Astrocyte of the cerebellum (primary cell): ENCODE measurements at regions not wholly inside any gene's neighbourhood (a gene's known extent, or its start where the extent isn't known, plus 50 kb on each side); places are given as distances from the start of the nearest gene placed in this dataset.
A peak's percentile ranks its signal among the peaks of the same experiment; 100 is the strongest.

Experiments
- DNase-seq: peaks from one replicate; pipeline ENCODE4 v3.0.0-alpha.2; 2011; ENCODE audit warnings: low read depth
- H3K4me3 ChIP-seq: 2 replicates; pipeline ENCODE4 v1.5.1; 2011; ENCODE audit warnings: mild to moderate bottlenecking, low read depth, low read length, moderate library complexity
- CTCF ChIP-seq: IDR thresholded peaks from 2 replicates; pipeline ENCODE4 v1.5.1; 2012; ENCODE audit warnings: low read length, low read depth, moderate library complexity, mild to moderate bottlenecking; ENCODE audit errors: missing control alignments
- in situ Hi-C: cut with HindIII; loops from 2 replicates; pipeline ENCODE4 v1.10.0; 2017; ENCODE audit warnings: low sequenced_read_pairs

- in situ Hi-C loops = no loop called here
- no peak for TF ChIP-seq CTCF
- peak; percentile 5 for DNase-seq
- H3K4me3 ChIP-seq = no peak overlapping the region
Observed at GRCh38 chr12:42960087-42960527, 370.6 kb upstream of the PRICKLE1 start.

- H3K4me3 ChIP-seq = no peak overlapping the region
- no peak for TF ChIP-seq CTCF
- DNase-seq = no peak
- in situ Hi-C loops = no loop called here
Observed at GRCh38 chr12:42958291-42958674, 368.7 kb upstream of the PRICKLE1 start.

GRCh38 chr12:42957561-42958290 is 368.2 kb upstream of the PRICKLE1 start:
- no peak for TF ChIP-seq CTCF
- no peak overlapping the region for H3K4me3 ChIP-seq
- in situ Hi-C loops = no loop called here
- no peak for DNase-seq

- TF ChIP-seq CTCF = no peak
- no peak overlapping the region for H3K4me3 ChIP-seq
- DNase-seq = no peak
- in situ Hi-C loops = no loop called here
Observed at GRCh38 chr12:42957136-42957535, 367.6 kb upstream of the PRICKLE1 start.

GRCh38 chr12:42953021-42953420 is 363.5 kb upstream of the PRICKLE1 start:
- TF ChIP-seq CTCF = no peak
- H3K4me3 ChIP-seq = no peak overlapping the region
- DNase-seq = no peak
- in situ Hi-C loops = no loop called here

- DNase-seq = no peak
- in situ Hi-C loops = no loop called here
- TF ChIP-seq CTCF = no peak
- no peak overlapping the region for H3K4me3 ChIP-seq
Observed at GRCh38 chr12:42946871-42947381, 357.4 kb upstream of the PRICKLE1 start.
